GM13976 (cell line): ENCODE measurements at regions not wholly inside any gene's neighbourhood (a gene's known extent, or its start where the extent isn't known, plus 50 kb on each side); places are given as distances from the start of the nearest gene placed in this dataset.

ENCODE experiments used
- DNase-seq: peaks from one replicate; pipeline ENCODE4 v3.0.0; 2012; ENCODE audit warnings: low spot score
- CTCF ChIP-seq: IDR thresholded peaks from 2 replicates; pipeline ENCODE4 v1.5.1; 2012; ENCODE audit warnings: borderline replicate concordance, mild to moderate bottlenecking; ENCODE audit not compliant: insufficient read depth; ENCODE audit errors: extremely low read depth, missing control alignments, control extremely low read depth
- in situ Hi-C: fragments of 300-500 bp; cut with MboI; formaldehyde crosslinking; loops from one replicate; pipeline ENCODE4 v1.12.0; 2022; ENCODE audit warnings: low sequenced_read_pairs, mixed read lengths, inconsistent platforms; ENCODE audit not compliant: unreplicated experiment

- DNase-seq: no peak
- in situ Hi-C loops: no loop called here
- no peak for TF ChIP-seq CTCF
Measured at GRCh38 chr14:35988972-35989690, 163.0 kb downstream of the BRMS1L start.

- in situ Hi-C loops: no loop called here
- no peak for TF ChIP-seq CTCF
- DNase-seq: no peak
Measured at GRCh38 chr14:35988550-35988949, 162.4 kb downstream of the BRMS1L start.

GRCh38 chr14:35987731-35988130, 161.6 kb downstream of the BRMS1L start:
- no peak for TF ChIP-seq CTCF
- no peak for DNase-seq
- in situ Hi-C loops: no loop called here

GRCh38 chr14:35986219-35986573, 160.1 kb downstream of the BRMS1L start:
- in situ Hi-C loops: no loop called here
- no peak for DNase-seq
- no peak for TF ChIP-seq CTCF

GRCh38 chr14:35985474-35986218, 159.5 kb downstream of the BRMS1L start:
- TF ChIP-seq CTCF: no peak
- DNase-seq: no peak
- in situ Hi-C loops: no loop called here

GRCh38 chr14:35979531-35979930, 153.4 kb downstream of the BRMS1L start:
- no peak for TF ChIP-seq CTCF
- in situ Hi-C loops: no loop called here
- no peak for DNase-seq
